K562 (cell line): ENCODE measurements at regions not wholly inside any gene's neighbourhood (a gene's known extent, or its start where the extent isn't known, plus 50 kb on each side); places are given as distances from the start of the nearest gene placed in this dataset.

Source experiments
- CXXC5 ChIP-seq: fragments of 250-450 bp; sonication (Bioruptor Pico); IDR thresholded peaks from 2 replicates; pipeline ENCODE4 v1.8.0; 2022; ENCODE audit warnings: inconsistent platforms, mild to moderate bottlenecking, moderate library complexity
- MXI1 ChIP-seq: IDR thresholded peaks from 2 replicates; pipeline ENCODE4 v1.6.1; 2011; ENCODE audit warnings: low read depth, mild to moderate bottlenecking, improper control_type of control experiment, low read length
- POLR2B ChIP-seq: fragments of 450-650 bp; IDR thresholded peaks from 2 replicates; pipeline ENCODE4 v1.6.1; 2018; ENCODE audit warnings: low read depth; ENCODE audit not compliant: partially characterized antibody
- ZNF175 ChIP-seq: fragments of 200-800 bp; sonication (Bioruptor generic); IDR thresholded peaks from 2 replicates; pipeline ENCODE4 v1.6.1; 2016; ENCODE audit warnings: low read depth, mild to moderate bottlenecking, missing genetic modification characterization, missing compliant biosample characterization
- ZNF609 ChIP-seq: sonication (generic); formaldehyde crosslinking; IDR thresholded peaks from 2 replicates; pipeline ENCODE4 v1.8.1; 2023; ENCODE audit warnings: missing genetic modification reagents, mild to moderate bottlenecking, borderline replicate concordance
- ZNF644 ChIP-seq: fragments of 200-800 bp; sonication (Bioruptor generic); IDR thresholded peaks from 2 replicates; pipeline ENCODE4 v1.6.1; 2016; ENCODE audit warnings: low read depth, missing genetic modification characterization, missing compliant biosample characterization
- TF ChIP-seq, protein P1 (sequence below): fragments of 450-650 bp; IDR thresholded peaks from 2 replicates; pipeline ENCODE4 v1.6.1; 2017; ENCODE audit warnings: antibody characterized with exemption

GRCh38 chr5:105501315-105501714 is 1938.7 kb upstream of the NUDT12 start (continued):
- no peak for TF ChIP-seq ZNF609 (CRISPR knock-in tag)
- no peak for TF ChIP-seq POLR2B
- TF ChIP-seq CXXC5 = no peak
- TF ChIP-seq, protein P1, sequence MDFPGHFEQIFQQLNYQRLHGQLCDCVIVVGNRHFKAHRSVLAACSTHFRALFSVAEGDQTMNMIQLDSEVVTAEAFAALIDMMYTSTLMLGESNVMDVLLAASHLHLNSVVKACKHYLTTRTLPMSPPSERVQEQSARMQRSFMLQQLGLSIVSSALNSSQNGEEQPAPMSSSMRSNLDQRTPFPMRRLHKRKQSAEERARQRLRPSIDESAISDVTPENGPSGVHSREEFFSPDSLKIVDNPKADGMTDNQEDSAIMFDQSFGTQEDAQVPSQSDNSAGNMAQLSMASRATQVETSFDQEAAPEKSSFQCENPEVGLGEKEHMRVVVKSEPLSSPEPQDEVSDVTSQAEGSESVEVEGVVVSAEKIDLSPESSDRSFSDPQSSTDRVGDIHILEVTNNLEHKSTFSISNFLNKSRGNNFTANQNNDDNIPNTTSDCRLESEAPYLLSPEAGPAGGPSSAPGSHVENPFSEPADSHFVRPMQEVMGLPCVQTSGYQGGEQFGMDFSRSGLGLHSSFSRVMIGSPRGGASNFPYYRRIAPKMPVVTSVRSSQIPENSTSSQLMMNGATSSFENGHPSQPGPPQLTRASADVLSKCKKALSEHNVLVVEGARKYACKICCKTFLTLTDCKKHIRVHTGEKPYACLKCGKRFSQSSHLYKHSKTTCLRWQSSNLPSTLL = no peak
- no peak for TF ChIP-seq ZNF644 (tag)
- no peak for TF ChIP-seq MXI1
- TF ChIP-seq ZNF175 (CRISPR knock-in tag) = no peak
